WTC11 (cell line): ENCODE measurements at regions not wholly inside any gene's neighbourhood (a gene's known extent, or its start where the extent isn't known, plus 50 kb on each side); places are given as distances from the start of the nearest gene placed in this dataset.

Source experiments
- ATAC-seq: fragments of 200-7000 bp; cut with Tn5 transposase; 2 replicates; pipeline ENCODE4 v1.10.0; 2021; ENCODE audit warnings: mild to moderate bottlenecking, moderate library complexity
- CTCF ChIA-PET: fragments of 300-600 bp; sonication (Branson Sonifier 250); formaldehyde crosslinking; loops from one replicate; lab custom pipeline; 2021; ENCODE audit warnings: antibody characterized with exemption; lab: Charles Lee
- POLR2A ChIA-PET: fragments of 350-600 bp; sonication (Branson Sonifier 250); formaldehyde crosslinking; loops from one replicate; lab custom pipeline; 2021; ENCODE audit warnings: antibody characterized with exemption; lab: Charles Lee
- DNase-seq: peaks from one replicate; pipeline ENCODE4 v3.0.0; 2021; ENCODE audit warnings: low spot score
- H3K27ac Mint-ChIP-seq: 2 replicates; pipeline ENCODE4 v1.8.0; 2021; ENCODE audit warnings: mixed read lengths
- H3K27me3 Mint-ChIP-seq: 2 replicates; pipeline ENCODE4 v1.8.0; 2021; ENCODE audit warnings: low read depth, mild to moderate bottlenecking, moderate library complexity, mixed read lengths
- H3K36me3 Mint-ChIP-seq: 2 replicates; pipeline ENCODE4 v1.8.0; 2021; ENCODE audit warnings: mixed read lengths
- H3K4me1 Mint-ChIP-seq: 2 replicates; pipeline ENCODE4 v1.8.0; 2022; ENCODE audit warnings: mixed read lengths
- H3K4me3 Mint-ChIP-seq: 2 replicates; pipeline ENCODE4 v1.8.0; 2021; ENCODE audit warnings: mild to moderate bottlenecking, moderate library complexity, mixed read lengths
- H3K9me3 Mint-ChIP-seq: 2 replicates; pipeline ENCODE4 v1.8.0; 2021; ENCODE audit warnings: mixed read lengths
- CREM ChIP-seq: sonication (generic); formaldehyde crosslinking; IDR thresholded peaks from 2 replicates; pipeline ENCODE4 v1.8.1; 2022; ENCODE audit warnings: mild to moderate bottlenecking, missing genetic modification reagents, moderate library complexity
- NFYB ChIP-seq: sonication (generic); formaldehyde crosslinking; conservative IDR thresholded peaks from 2 replicates; pipeline ENCODE4 v1.8.0; 2022; ENCODE audit warnings: low read depth, missing genetic modification reagents
- TEAD4 ChIP-seq: sonication (generic); formaldehyde crosslinking; IDR thresholded peaks from 2 replicates; pipeline ENCODE4 v1.8.0; 2022; ENCODE audit warnings: mild to moderate bottlenecking, missing genetic modification reagents
- TF ChIP-seq, protein P1 (sequence below): sonication (generic); formaldehyde crosslinking; IDR thresholded peaks from 2 replicates; pipeline ENCODE4 v1.8.0; 2022; ENCODE audit warnings: missing genetic modification reagents
- TF ChIP-seq, protein P2 (sequence below): fragments of 250-450 bp; sonication (Bioruptor Pico); IDR thresholded peaks from 2 replicates; pipeline ENCODE4 v1.9.0; 2021; ENCODE audit warnings: moderate library complexity, mild to moderate bottlenecking, inconsistent platforms, borderline replicate concordance
- TF ChIP-seq, protein P3 (sequence below): sonication (generic); formaldehyde crosslinking; IDR thresholded peaks from 2 replicates; pipeline ENCODE4 v1.8.0; 2023; ENCODE audit warnings: missing genetic modification reagents, mild to moderate bottlenecking, borderline replicate concordance
- TF ChIP-seq, protein P4 (sequence below): fragments of 250-450 bp; sonication (Bioruptor Pico); IDR thresholded peaks from 2 replicates; pipeline ENCODE4 v2.1.2; 2022; ENCODE audit warnings: mild to moderate bottlenecking, moderate library complexity
- TF ChIP-seq, protein P5 (sequence below): sonication (generic); formaldehyde crosslinking; IDR thresholded peaks from 2 replicates; pipeline ENCODE4 v1.8.1; 2023; ENCODE audit warnings: mild to moderate bottlenecking, missing genetic modification reagents
- TF ChIP-seq, protein P6 (sequence below): sonication (generic); formaldehyde crosslinking; IDR thresholded peaks from 2 replicates; pipeline ENCODE4 v1.8.1; 2023; ENCODE audit warnings: mild to moderate bottlenecking, missing genetic modification reagents, borderline replicate concordance
- TF ChIP-seq, protein P7 (sequence below): sonication (generic); formaldehyde crosslinking; IDR thresholded peaks from 2 replicates; pipeline ENCODE4 v1.8.0; 2022; ENCODE audit warnings: mild to moderate bottlenecking, missing genetic modification reagents
- TF ChIP-seq, protein P8 (sequence below): sonication (generic); formaldehyde crosslinking; IDR thresholded peaks from 2 replicates; pipeline ENCODE4 v1.8.1; 2022; ENCODE audit warnings: mild to moderate bottlenecking, moderate library complexity, missing genetic modification reagents
- TF ChIP-seq, protein P9 (sequence below): sonication (generic); formaldehyde crosslinking; IDR thresholded peaks from 2 replicates; pipeline ENCODE4 v1.8.0; 2022; ENCODE audit warnings: mild to moderate bottlenecking, missing genetic modification reagents

DNA sequence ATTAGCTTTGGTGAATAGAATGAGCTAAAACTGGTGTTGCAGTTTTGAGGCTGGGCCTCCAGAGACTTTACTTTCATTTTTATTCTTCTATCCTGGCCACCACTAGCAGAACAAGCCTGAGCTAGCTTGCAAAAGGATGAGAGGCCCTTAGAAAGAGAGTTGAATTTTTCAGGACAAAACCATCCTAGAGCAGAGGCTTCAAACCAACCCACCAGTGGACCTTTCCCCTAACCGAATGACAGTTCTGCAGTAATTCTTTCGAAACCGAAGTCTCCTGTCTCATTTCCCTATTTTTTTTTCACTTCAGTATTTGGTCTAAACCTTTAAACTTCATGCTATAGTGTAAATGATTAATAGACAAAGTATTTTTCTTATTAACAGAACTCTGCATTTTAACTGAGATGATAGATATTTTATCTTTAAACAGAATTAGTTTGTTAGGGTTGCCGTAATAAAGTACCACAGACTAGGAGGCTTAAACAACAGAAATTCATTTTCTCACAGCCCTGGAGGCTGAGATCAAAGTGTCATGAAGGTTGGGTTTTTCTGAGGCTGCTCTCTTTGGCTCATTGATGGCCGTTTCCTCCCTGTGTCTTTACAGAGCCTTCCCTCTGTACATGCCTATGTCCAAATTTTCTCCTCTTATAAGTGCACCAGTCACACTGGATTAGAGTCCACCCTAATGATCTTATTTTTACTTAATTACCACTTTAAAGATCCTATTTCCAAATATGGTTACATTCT, 80.6 kb upstream of the PAK5 start (continued):
- TF ChIP-seq, protein P1, sequence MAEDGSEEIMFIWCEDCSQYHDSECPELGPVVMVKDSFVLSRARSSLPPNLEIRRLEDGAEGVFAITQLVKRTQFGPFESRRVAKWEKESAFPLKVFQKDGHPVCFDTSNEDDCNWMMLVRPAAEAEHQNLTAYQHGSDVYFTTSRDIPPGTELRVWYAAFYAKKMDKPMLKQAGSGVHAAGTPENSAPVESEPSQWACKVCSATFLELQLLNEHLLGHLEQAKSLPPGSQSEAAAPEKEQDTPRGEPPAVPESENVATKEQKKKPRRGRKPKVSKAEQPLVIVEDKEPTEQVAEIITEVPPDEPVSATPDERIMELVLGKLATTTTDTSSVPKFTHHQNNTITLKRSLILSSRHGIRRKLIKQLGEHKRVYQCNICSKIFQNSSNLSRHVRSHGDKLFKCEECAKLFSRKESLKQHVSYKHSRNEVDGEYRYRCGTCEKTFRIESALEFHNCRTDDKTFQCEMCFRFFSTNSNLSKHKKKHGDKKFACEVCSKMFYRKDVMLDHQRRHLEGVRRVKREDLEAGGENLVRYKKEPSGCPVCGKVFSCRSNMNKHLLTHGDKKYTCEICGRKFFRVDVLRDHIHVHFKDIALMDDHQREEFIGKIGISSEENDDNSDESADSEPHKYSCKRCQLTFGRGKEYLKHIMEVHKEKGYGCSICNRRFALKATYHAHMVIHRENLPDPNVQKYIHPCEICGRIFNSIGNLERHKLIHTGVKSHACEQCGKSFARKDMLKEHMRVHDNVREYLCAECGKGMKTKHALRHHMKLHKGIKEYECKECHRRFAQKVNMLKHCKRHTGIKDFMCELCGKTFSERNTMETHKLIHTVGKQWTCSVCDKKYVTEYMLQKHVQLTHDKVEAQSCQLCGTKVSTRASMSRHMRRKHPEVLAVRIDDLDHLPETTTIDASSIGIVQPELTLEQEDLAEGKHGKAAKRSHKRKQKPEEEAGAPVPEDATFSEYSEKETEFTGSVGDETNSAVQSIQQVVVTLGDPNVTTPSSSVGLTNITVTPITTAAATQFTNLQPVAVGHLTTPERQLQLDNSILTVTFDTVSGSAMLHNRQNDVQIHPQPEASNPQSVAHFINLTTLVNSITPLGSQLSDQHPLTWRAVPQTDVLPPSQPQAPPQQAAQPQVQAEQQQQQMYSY (CRISPR knock-in tag): no peak
- TF ChIP-seq, protein P2, sequence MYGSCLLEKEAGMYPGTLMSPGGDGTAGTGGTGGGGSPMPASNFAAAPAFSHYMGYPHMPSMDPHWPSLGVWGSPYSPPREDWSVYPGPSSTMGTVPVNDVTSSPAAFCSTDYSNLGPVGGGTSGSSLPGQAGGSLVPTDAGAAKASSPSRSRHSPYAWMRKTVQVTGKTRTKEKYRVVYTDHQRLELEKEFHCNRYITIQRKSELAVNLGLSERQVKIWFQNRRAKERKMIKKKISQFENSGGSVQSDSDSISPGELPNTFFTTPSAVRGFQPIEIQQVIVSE (CRISPR knock-in tag): no peak
- TF ChIP-seq, protein P3, sequence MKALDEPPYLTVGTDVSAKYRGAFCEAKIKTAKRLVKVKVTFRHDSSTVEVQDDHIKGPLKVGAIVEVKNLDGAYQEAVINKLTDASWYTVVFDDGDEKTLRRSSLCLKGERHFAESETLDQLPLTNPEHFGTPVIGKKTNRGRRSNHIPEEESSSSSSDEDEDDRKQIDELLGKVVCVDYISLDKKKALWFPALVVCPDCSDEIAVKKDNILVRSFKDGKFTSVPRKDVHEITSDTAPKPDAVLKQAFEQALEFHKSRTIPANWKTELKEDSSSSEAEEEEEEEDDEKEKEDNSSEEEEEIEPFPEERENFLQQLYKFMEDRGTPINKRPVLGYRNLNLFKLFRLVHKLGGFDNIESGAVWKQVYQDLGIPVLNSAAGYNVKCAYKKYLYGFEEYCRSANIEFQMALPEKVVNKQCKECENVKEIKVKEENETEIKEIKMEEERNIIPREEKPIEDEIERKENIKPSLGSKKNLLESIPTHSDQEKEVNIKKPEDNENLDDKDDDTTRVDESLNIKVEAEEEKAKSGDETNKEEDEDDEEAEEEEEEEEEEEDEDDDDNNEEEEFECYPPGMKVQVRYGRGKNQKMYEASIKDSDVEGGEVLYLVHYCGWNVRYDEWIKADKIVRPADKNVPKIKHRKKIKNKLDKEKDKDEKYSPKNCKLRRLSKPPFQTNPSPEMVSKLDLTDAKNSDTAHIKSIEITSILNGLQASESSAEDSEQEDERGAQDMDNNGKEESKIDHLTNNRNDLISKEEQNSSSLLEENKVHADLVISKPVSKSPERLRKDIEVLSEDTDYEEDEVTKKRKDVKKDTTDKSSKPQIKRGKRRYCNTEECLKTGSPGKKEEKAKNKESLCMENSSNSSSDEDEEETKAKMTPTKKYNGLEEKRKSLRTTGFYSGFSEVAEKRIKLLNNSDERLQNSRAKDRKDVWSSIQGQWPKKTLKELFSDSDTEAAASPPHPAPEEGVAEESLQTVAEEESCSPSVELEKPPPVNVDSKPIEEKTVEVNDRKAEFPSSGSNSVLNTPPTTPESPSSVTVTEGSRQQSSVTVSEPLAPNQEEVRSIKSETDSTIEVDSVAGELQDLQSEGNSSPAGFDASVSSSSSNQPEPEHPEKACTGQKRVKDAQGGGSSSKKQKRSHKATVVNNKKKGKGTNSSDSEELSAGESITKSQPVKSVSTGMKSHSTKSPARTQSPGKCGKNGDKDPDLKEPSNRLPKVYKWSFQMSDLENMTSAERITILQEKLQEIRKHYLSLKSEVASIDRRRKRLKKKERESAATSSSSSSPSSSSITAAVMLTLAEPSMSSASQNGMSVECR (CRISPR knock-in tag): no peak
- no peak for TF ChIP-seq NFYB (CRISPR knock-in tag)
- TF ChIP-seq, protein P4, sequence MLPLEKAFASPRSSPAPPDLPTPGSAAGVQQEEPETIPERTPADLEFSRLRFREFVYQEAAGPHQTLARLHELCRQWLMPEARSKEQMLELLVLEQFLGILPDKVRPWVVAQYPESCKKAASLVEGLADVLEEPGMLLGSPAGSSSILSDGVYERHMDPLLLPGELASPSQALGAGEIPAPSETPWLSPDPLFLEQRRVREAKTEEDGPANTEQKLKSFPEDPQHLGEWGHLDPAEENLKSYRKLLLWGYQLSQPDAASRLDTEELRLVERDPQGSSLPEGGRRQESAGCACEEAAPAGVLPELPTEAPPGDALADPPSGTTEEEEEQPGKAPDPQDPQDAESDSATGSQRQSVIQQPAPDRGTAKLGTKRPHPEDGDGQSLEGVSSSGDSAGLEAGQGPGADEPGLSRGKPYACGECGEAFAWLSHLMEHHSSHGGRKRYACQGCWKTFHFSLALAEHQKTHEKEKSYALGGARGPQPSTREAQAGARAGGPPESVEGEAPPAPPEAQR (CRISPR knock-in tag): no peak
- TF ChIP-seq, protein P5, sequence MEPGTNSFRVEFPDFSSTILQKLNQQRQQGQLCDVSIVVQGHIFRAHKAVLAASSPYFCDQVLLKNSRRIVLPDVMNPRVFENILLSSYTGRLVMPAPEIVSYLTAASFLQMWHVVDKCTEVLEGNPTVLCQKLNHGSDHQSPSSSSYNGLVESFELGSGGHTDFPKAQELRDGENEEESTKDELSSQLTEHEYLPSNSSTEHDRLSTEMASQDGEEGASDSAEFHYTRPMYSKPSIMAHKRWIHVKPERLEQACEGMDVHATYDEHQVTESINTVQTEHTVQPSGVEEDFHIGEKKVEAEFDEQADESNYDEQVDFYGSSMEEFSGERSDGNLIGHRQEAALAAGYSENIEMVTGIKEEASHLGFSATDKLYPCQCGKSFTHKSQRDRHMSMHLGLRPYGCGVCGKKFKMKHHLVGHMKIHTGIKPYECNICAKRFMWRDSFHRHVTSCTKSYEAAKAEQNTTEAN (CRISPR knock-in tag): no peak

DNA sequence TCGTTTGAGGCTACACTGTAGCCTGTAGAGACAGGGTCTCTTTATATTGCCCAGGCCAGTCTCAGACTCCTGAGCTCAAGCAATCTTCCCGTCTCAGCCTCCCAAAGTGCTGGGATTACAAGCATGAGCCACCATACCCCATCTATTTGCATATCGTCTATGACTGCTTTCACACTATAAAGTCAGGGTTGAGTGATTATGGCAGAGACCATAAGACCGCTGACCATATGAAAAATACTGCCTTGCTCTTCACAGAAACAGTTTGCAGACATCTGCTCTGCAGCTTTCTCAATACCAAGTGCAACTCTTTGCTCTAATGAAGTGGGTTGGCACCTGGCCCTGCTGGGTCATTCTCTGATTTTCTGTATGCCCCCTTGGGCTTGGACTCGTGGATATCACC, 79.5 kb upstream of the PAK5 start:
- Mint-ChIP-seq H3K4me1 (no peaks in the 10 kb centered on the region), H3K27me3 (no peaks in the 10 kb centered on the region), H3K4me3 (no peak overlapping the region), H3K36me3 (no peaks in the 10 kb centered on the region), H3K27ac (no peak overlapping the region), H3K9me3 (no peaks in the 10 kb centered on the region)
- ATAC-seq (no peak), DNase-seq (no peak)
- POLR2A ChIA-PET: no interaction called here
- CTCF ChIA-PET: interaction anchor here (0.6 to 4.1 kb wide), 3 partner anchors 15 to 301 kb away, joined by 3 to 18 read pairs (median 7); no protein-coding TSS in a partner anchor
- TF ChIP-seq CREM (CRISPR knock-in tag) (no peak), TEAD4 (no peak)
- TF ChIP-seq, protein P6, sequence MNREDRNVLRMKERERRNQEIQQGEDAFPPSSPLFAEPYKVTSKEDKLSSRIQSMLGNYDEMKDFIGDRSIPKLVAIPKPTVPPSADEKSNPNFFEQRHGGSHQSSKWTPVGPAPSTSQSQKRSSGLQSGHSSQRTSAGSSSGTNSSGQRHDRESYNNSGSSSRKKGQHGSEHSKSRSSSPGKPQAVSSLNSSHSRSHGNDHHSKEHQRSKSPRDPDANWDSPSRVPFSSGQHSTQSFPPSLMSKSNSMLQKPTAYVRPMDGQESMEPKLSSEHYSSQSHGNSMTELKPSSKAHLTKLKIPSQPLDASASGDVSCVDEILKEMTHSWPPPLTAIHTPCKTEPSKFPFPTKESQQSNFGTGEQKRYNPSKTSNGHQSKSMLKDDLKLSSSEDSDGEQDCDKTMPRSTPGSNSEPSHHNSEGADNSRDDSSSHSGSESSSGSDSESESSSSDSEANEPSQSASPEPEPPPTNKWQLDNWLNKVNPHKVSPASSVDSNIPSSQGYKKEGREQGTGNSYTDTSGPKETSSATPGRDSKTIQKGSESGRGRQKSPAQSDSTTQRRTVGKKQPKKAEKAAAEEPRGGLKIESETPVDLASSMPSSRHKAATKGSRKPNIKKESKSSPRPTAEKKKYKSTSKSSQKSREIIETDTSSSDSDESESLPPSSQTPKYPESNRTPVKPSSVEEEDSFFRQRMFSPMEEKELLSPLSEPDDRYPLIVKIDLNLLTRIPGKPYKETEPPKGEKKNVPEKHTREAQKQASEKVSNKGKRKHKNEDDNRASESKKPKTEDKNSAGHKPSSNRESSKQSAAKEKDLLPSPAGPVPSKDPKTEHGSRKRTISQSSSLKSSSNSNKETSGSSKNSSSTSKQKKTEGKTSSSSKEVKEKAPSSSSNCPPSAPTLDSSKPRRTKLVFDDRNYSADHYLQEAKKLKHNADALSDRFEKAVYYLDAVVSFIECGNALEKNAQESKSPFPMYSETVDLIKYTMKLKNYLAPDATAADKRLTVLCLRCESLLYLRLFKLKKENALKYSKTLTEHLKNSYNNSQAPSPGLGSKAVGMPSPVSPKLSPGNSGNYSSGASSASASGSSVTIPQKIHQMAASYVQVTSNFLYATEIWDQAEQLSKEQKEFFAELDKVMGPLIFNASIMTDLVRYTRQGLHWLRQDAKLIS (CRISPR knock-in tag): no peak
- TF ChIP-seq, protein P7, sequence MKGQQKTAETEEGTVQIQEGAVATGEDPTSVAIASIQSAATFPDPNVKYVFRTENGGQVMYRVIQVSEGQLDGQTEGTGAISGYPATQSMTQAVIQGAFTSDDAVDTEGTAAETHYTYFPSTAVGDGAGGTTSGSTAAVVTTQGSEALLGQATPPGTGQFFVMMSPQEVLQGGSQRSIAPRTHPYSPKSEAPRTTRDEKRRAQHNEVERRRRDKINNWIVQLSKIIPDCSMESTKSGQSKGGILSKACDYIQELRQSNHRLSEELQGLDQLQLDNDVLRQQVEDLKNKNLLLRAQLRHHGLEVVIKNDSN (CRISPR knock-in tag): no peak
- TF ChIP-seq, protein P8, sequence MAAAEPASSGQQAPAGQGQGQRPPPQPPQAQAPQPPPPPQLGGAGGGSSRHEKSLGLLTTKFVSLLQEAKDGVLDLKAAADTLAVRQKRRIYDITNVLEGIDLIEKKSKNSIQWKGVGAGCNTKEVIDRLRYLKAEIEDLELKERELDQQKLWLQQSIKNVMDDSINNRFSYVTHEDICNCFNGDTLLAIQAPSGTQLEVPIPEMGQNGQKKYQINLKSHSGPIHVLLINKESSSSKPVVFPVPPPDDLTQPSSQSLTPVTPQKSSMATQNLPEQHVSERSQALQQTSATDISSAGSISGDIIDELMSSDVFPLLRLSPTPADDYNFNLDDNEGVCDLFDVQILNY (CRISPR knock-in tag): no peak
- TF ChIP-seq, protein P9, sequence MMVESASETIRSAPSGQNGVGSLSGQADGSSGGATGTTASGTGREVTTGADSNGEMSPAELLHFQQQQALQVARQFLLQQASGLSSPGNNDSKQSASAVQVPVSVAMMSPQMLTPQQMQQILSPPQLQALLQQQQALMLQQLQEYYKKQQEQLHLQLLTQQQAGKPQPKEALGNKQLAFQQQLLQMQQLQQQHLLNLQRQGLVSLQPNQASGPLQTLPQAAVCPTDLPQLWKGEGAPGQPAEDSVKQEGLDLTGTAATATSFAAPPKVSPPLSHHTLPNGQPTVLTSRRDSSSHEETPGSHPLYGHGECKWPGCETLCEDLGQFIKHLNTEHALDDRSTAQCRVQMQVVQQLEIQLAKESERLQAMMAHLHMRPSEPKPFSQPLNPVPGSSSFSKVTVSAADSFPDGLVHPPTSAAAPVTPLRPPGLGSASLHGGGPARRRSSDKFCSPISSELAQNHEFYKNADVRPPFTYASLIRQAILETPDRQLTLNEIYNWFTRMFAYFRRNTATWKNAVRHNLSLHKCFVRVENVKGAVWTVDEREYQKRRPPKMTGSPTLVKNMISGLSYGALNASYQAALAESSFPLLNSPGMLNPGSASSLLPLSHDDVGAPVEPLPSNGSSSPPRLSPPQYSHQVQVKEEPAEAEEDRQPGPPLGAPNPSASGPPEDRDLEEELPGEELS (CRISPR knock-in tag): no peak
- TF ChIP-seq, protein P5 (CRISPR knock-in tag): no peak
